ENCODE measurements at regions not wholly inside any gene's neighbourhood (a gene's known extent, or its start where the extent isn't known, plus 50 kb on each side); places are given as distances from the start of the nearest gene placed in this dataset.

DNA sequence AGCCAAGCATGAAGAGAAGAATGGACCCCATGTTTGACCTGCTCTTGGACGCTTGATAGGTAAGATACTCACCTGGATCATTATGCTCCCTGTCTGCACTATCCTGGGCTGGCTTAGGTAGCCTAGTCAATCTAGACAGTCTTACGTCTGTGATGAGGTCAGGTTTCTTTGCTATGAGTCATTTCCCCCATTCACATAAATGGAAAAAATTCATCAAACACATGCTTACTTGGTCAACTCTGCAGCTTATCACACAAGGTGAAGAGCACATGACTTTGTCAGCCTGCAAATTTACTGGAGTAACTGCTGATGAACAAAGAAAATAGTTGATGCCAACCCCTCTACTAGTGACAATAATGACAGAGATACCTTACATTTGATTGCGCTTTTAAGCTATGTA is 170.0 kb downstream of the NUFIP1 start:
- Histone ChIP-seq H3K36me3 (replicated peaks in 1 of 2; ENCODE audit: control insufficient read depth in 1 of 2, insufficient read depth in 2 of 2, low read length in 2 of 2) (no peaks in the 10 kb centered on the region), H3K9ac (ENCODE audit: insufficient read depth, low read depth, low read length) (no peak overlapping the region), H3K27me3 (ENCODE audit: control insufficient read depth in 1 of 2, insufficient read depth in 2 of 2, low read length in 2 of 2) (no peaks in the 10 kb centered on the region), H4K20me1 (ENCODE audit: insufficient read depth, low read length) (no peaks in the 10 kb centered on the region), H3K79me2 (ENCODE audit: insufficient read depth, low read length) (no peaks in the 10 kb centered on the region), H3K4me2 (ENCODE audit: low read depth, low read length) (no peak overlapping the region), H3K9me3 (ENCODE audit: low read length) (no peaks in the 10 kb centered on the region), H3K4me1 (ENCODE audit: insufficient read depth, low read length) (peaks cover 23% of the 10 kb centered on the region), H2AFZ (ENCODE audit: low read length) (no peak overlapping the region), H3K4me3 (replicated peaks in 1 of 3; ENCODE audit: insufficient read depth in 1 of 3, low read depth in 2 of 3, low read length in 3 of 3) (no peak overlapping the region), H3K27ac (ENCODE audit: extremely low read length, insufficient read depth, low read length) (no peak overlapping the region)
- ChIA-PET POLR2A (no interaction called here), CTCF (ENCODE audit: low intra/inter-chr PET ratio, low total read pairs) (no interaction called here)
- no TSS peak for BruUV-seq (replicated peaks)
- no peak for FAIRE-seq
- TF ChIP-seq KDM3A (CRISPR knock-in tag; IDR thresholded peaks at IDR 0.05; ENCODE audit: low read depth) (no peak), FOSL2 (CRISPR knock-in tag; IDR thresholded peaks at IDR 0.05) (peak; percentile 35)
- 53% methylated on average over 3 of the region's 3 CpGs for WGBS (ENCODE audit: low lambda C conversion rate)
- ATAC-seq = no peak
- peak; percentile 57 for DNase-seq (ENCODE audit: low spot score)
- intact Hi-C loops (cut with micrococcal nuclease; ENCODE audit: unreplicated experiment) = loop anchor here (5.0 kb wide), 1 partner anchor 98 kb away; no protein-coding TSS in a partner anchor
- in situ Hi-C loops (cut with HindIII; ENCODE audit: extremely low pct_ligation_motif_present, low pct_unique_long_range_greater_than_20kb) = no loop called here

DNA sequence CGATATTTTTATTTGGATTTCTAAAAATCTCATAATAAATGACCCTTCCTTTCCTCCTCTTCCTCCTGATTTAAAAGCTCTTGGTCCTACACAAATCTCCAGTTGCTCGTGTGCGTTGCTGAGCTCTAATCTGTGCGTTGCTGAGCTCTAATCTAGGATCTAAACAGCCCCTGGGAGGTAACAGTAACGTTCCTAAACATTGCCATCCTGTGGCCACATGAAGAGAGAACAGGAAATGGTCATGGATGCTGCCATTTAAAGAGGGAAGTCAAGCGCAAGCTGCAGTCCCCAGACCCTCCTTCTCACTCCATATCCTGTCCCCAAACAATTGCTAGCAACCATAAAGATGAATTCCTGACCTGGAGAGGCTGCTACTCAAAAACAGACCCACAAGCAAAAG is 170.8 kb downstream of the NUFIP1 start:
- Histone ChIP-seq H3K4me1 (ENCODE audit: insufficient read depth, low read length) (peaks cover 31% of the 10 kb centered on the region), H3K4me2 (ENCODE audit: low read depth, low read length) (no peak overlapping the region), H3K79me2 (ENCODE audit: insufficient read depth, low read length) (no peaks in the 10 kb centered on the region), H3K9me3 (ENCODE audit: low read length) (no peaks in the 10 kb centered on the region), H3K36me3 (replicated peaks in 1 of 2; ENCODE audit: control insufficient read depth in 1 of 2, insufficient read depth in 2 of 2, low read length in 2 of 2) (no peaks in the 10 kb centered on the region), H2AFZ (ENCODE audit: low read length) (no peak overlapping the region), H4K20me1 (ENCODE audit: insufficient read depth, low read length) (no peaks in the 10 kb centered on the region), H3K4me3 (replicated peaks in 1 of 3; ENCODE audit: insufficient read depth in 1 of 3, low read depth in 2 of 3, low read length in 3 of 3) (no peak overlapping the region), H3K27me3 (ENCODE audit: control insufficient read depth in 1 of 2, insufficient read depth in 2 of 2, low read length in 2 of 2) (no peaks in the 10 kb centered on the region), H3K27ac (ENCODE audit: extremely low read length, insufficient read depth, low read length) (no peak overlapping the region), H3K9ac (ENCODE audit: insufficient read depth, low read depth, low read length) (no peak overlapping the region)
- ATAC-seq (0 out of 3 replicates have a peak, but pooled peaks have one; percentile 12), FAIRE-seq (no peak), DNase-seq (ENCODE audit: low spot score) (peak; percentile 24)
- in situ Hi-C loops (cut with HindIII; ENCODE audit: extremely low pct_ligation_motif_present, low pct_unique_long_range_greater_than_20kb) = no loop called here
- WGBS (ENCODE audit: low lambda C conversion rate) = 75% methylated on average over 6 of the region's 6 CpGs
- intact Hi-C loops (cut with micrococcal nuclease; ENCODE audit: unreplicated experiment) = loop anchor here (5.0 kb wide), 1 partner anchor 99 kb away; no protein-coding TSS in a partner anchor
- no peak for TF ChIP-seq FOXM1 (CRISPR knock-in tag; IDR thresholded peaks at IDR 0.05)
- TF ChIP-seq, protein P1, sequence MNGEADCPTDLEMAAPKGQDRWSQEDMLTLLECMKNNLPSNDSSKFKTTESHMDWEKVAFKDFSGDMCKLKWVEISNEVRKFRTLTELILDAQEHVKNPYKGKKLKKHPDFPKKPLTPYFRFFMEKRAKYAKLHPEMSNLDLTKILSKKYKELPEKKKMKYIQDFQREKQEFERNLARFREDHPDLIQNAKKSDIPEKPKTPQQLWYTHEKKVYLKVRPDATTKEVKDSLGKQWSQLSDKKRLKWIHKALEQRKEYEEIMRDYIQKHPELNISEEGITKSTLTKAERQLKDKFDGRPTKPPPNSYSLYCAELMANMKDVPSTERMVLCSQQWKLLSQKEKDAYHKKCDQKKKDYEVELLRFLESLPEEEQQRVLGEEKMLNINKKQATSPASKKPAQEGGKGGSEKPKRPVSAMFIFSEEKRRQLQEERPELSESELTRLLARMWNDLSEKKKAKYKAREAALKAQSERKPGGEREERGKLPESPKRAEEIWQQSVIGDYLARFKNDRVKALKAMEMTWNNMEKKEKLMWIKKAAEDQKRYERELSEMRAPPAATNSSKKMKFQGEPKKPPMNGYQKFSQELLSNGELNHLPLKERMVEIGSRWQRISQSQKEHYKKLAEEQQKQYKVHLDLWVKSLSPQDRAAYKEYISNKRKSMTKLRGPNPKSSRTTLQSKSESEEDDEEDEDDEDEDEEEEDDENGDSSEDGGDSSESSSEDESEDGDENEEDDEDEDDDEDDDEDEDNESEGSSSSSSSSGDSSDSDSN (CRISPR knock-in tag; IDR thresholded peaks at IDR 0.05) = no peak
- TF ChIP-seq, protein P2, sequence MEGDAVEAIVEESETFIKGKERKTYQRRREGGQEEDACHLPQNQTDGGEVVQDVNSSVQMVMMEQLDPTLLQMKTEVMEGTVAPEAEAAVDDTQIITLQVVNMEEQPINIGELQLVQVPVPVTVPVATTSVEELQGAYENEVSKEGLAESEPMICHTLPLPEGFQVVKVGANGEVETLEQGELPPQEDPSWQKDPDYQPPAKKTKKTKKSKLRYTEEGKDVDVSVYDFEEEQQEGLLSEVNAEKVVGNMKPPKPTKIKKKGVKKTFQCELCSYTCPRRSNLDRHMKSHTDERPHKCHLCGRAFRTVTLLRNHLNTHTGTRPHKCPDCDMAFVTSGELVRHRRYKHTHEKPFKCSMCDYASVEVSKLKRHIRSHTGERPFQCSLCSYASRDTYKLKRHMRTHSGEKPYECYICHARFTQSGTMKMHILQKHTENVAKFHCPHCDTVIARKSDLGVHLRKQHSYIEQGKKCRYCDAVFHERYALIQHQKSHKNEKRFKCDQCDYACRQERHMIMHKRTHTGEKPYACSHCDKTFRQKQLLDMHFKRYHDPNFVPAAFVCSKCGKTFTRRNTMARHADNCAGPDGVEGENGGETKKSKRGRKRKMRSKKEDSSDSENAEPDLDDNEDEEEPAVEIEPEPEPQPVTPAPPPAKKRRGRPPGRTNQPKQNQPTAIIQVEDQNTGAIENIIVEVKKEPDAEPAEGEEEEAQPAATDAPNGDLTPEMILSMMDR (CRISPR knock-in tag; IDR thresholded peaks at IDR 0.05) = 0 out of 2 replicates have a peak, but pooled peaks have one; percentile 17
- TF ChIP-seq STAG1 (CRISPR knock-in tag; IDR thresholded peaks at IDR 0.05) = peak; percentile 24; the same call in 1 of the 2 replicates
- BruUV-seq (replicated peaks) = no TSS peak
- CTCF ChIA-PET (ENCODE audit: low intra/inter-chr PET ratio, low total read pairs) = no interaction called here
- POLR2A ChIA-PET = no interaction called here
